Bronchial epithelial cell (primary cell): ENCODE measurements at regions not wholly inside any gene's neighbourhood (a gene's known extent, or its start where the extent isn't known, plus 50 kb on each side); places are given as distances from the start of the nearest gene placed in this dataset.

Experiments used
- DNase-seq: peaks from one replicate; pipeline ENCODE4 v3.0.0-alpha.2; 2010; ENCODE audit warnings: low read depth
- FAIRE-seq: peaks from 2 replicates; lab custom pipeline; 2011; peaks lifted over from hg19 to GRCh38; lab: Jason Lieb, UNC
- H3K27me3 ChIP-seq: 2 replicates; pipeline ENCODE4 v1.5.1; 2011; ENCODE audit warnings: low read length; ENCODE audit not compliant: control insufficient read depth, insufficient read depth
- H3K36me3 ChIP-seq: 2 replicates; pipeline ENCODE4 v1.5.1; 2011; ENCODE audit warnings: low read length; ENCODE audit not compliant: control insufficient read depth, insufficient read depth
- H3K4me3 ChIP-seq: 2 replicates; pipeline ENCODE4 v1.5.1; 2011; ENCODE audit warnings: mild to moderate bottlenecking, low read depth, low read length, control low read depth
- TF ChIP-seq, protein P1 (sequence below): IDR thresholded peaks from 2 replicates; pipeline ENCODE4 v1.5.1; 2011; ENCODE audit warnings: mild to moderate bottlenecking, moderate library complexity, low read length, control low read depth, inconsistent platforms; ENCODE audit not compliant: insufficient read depth, severe bottlenecking

DNA sequence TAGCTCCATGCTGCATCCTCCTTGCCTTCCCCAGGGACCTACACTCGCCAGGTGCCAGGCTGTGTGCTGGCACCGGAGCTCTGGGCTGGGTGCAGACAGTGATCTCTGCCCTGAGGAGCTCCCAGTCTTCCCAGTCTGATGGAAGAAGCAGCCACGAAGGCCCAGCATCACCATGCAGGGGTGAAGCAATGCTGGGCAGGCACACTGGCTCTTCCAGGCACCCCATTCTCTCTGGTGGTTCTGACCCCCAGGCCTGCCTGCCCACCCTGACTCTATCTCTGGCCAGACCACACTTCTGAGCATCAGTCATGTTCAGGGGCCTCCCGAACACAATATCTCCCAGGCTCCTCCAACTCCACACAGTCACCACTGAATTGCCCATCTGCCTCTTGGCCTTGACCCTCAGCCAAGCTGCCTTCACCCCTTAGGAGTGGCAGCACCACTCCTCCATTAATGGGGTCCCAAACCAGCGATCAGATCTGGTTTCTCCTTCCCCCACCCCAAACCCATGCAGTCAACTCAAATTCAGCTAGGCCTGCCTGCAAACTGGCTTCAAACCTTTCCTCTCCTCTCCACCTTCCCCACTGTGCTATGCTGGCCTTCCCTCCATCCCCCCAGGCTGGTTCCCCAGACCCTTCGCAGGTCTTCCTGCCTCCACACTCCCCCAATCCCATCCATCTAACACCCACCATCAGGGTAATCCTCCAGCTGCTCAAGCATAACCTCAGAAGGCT is 102.7 kb upstream of the MVB12B start:
- Histone ChIP-seq H3K4me3 (no peak overlapping the region), H3K27me3 (peaks cover 12% of the 10 kb centered on the region), H3K36me3 (no peaks in the 10 kb centered on the region)
- DNase-seq = no peak
- TF ChIP-seq, protein P1, sequence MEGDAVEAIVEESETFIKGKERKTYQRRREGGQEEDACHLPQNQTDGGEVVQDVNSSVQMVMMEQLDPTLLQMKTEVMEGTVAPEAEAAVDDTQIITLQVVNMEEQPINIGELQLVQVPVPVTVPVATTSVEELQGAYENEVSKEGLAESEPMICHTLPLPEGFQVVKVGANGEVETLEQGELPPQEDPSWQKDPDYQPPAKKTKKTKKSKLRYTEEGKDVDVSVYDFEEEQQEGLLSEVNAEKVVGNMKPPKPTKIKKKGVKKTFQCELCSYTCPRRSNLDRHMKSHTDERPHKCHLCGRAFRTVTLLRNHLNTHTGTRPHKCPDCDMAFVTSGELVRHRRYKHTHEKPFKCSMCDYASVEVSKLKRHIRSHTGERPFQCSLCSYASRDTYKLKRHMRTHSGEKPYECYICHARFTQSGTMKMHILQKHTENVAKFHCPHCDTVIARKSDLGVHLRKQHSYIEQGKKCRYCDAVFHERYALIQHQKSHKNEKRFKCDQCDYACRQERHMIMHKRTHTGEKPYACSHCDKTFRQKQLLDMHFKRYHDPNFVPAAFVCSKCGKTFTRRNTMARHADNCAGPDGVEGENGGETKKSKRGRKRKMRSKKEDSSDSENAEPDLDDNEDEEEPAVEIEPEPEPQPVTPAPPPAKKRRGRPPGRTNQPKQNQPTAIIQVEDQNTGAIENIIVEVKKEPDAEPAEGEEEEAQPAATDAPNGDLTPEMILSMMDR = no peak
- no peak for FAIRE-seq

DNA sequence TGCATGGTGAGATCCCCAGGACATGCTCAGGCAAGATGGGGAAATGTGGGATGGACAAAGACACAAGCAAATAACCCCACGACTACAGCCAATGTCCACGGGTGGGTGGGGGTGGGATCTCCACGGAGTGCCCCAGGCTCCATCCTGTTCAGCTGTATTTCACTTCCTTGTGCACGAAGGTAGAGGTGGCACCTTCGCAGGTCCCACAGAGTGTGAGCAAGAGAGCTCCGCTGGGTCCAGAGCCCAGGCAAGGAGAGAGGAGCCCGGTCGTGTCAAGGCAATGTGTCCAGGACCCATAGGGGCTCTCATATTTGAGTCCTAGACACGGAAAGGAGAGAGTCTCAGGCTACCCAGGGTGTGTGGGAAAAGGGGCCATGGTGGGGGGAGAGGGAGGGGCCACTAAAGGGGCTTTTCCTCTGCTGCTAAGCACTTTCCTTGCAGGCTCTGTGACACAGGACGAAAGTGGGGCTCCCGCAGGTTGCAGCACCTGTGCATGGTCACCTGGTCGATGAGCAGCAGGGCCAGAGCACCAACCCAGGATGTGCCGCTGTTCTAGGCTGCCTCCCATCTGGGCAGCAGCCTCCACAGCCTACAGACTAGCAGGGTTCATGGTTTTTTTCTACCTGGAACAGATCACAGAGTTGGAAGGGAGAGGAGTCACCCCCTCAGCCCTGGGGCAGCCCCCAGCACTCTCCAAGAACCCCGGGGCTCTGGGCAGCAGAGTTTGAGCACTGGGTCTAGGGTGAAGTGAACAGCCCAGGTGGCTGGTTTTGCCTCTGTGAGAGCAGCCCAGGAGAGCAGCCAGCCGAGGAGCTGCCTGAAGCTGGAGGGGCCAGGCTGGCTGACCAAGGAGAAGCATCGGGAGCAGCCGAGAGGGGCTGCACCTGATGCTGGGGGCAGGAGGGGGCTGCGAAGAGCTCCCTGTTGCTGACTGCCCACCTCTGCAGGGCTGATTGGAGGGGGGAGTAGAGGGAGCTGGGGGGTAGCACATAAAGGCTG is 100.7 kb upstream of the MVB12B start:
- FAIRE-seq (no peak), DNase-seq (no peak)
- H3K4me3 ChIP-seq = no peak overlapping the region
- H3K27me3 ChIP-seq = peaks cover 15% of the 10 kb centered on the region
- H3K36me3 ChIP-seq = no peaks in the 10 kb centered on the region
- TF ChIP-seq, protein P1 = no peak

DNA sequence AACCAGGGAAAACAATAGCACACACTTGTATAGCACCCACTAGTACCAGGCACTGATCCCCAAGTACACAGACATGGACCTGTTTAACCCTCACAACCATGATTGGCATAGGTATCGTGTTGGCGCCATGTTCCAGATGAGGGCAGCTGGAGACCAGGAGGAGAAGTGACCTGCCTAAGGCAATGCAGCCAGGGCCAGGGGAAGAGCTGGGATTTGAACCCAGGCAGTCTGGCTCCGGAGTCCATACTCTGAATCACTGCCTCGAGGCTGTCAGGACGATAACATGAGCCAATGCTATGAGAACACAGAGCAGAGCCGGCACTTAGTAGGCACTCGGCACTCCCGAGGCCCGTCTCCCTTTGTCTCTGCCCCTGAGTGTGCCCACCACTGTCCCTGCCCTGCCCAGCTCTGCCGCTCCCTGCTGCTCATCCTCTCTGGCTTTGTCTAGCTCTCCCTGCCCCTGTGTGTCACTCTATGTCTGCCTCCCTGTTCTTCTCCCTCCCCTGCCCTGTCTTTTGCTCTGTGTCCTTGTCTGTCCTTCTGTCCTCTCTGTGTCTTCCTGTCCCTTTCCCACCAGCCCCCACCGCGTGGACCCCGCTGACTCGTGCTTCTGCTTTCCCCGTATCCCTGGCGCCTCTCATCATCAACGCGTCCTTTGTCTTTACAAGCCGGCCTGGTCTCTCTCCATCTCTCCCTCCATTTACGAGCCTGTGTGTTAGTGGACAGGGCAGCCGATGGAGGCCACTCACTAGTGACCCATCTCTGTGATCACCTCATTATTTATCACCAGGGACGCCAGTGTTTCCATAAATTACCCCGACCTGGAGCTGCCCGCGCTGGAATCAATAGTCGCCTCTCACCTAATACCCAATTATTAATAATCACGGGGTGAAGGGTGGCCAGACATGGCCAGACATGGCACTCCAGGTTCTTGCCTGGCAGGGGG is 99.4 kb upstream of the MVB12B start:
- H3K27me3 ChIP-seq = peaks cover 14% of the 10 kb centered on the region
- DNase-seq (no peak), FAIRE-seq (no peak)
- no peak overlapping the region for H3K4me3 ChIP-seq
- H3K36me3 ChIP-seq = no peaks in the 10 kb centered on the region
- TF ChIP-seq, protein P1 = no peak

DNA sequence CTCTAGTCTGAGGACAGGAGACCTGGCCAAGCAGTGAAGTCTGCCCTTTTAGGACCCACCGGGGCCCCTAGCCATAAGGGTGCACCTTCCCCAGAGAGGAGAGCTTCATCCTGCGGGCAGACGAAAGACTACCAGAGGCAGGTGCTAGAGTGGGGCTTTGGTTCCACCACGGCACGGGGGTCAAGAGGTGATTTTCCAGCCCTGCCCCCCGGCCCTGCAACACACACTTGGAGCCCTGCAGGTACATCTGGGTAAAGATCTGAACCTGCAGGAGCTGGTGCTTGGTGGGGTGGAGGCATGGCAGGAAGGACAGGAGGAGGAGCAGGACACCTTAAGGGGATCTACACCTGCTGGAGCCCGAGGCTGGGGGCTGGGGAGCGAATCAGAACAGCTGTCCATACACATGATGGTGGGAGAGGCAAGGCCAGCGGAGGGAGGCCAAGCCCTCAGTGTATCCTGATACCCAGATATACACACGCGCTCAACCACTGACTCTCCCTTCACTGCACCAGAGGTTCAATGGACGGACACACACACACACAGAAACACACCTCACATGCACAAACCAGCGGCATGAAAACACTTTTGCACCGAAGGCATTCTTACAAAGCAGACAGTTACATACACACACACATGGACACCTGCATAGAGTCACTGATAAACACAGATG is 98.4 kb upstream of the MVB12B start:
- no peak for DNase-seq
- TF ChIP-seq, protein P1 = no peak
- no peaks in the 10 kb centered on the region for H3K36me3 ChIP-seq
- H3K27me3 ChIP-seq = peaks cover 10% of the 10 kb centered on the region
- FAIRE-seq = no peak
- H3K4me3 ChIP-seq = no peak overlapping the region
